Stomach (tissue), 8 donors: ENCODE measurements at regions not wholly inside any gene's neighbourhood (a gene's known extent, or its start where the extent isn't known, plus 50 kb on each side); places are given as distances from the start of the nearest gene placed in this dataset.
"Not testable (repeated sequence)": the region's sequence is repeated elsewhere in the genome, so short reads cannot be mapped to it uniquely, and the experiment has no call there.

Experiments used
- DNase-seq, 2 donors: peaks; one replicate each; pipeline versions ENCODE4 v3.0.0 to v3.0.0-alpha.2; 2013 to 2019
- H3K27ac ChIP-seq, 5 donors: fragments of 200-600 bp in 4 of 5; sonication (generic) in 4 of 5; one replicate each; pipeline ENCODE4 v1.5.1; 2013 to 2019; ENCODE audit warnings: mild to moderate bottlenecking in 1 of 5, moderate library complexity in 1 of 5
- H3K27me3 ChIP-seq, 3 donors: fragments of 200-600 bp; sonication (generic); one replicate each; pipeline ENCODE4 v1.5.1; 2017 to 2019; ENCODE audit warnings: mixed run types in 1 of 3
- H3K36me3 ChIP-seq, 4 donors: fragments of 200-600 bp; sonication (generic); 1 replicate in 3 of 4; 2 replicates in 1 of 4; pipeline ENCODE4 v1.5.1; 2016 to 2019
- H3K4me1 ChIP-seq, 4 donors: fragments of 200-600 bp; sonication (generic); one replicate each; pipeline ENCODE4 v1.5.1; 2016 to 2019
- H3K4me3 ChIP-seq, 4 donors: fragments of 200-600 bp; sonication (generic) in 3 of 4; one replicate each; pipeline ENCODE4 v1.5.1; 2016 to 2019; ENCODE audit warnings: mild to moderate bottlenecking in 1 of 4
- H3K9me3 ChIP-seq, 4 donors: fragments of 200-600 bp; sonication (generic); one replicate each; pipeline ENCODE4 v1.5.1; 2016 to 2019
- EP300 ChIP-seq: sonication (generic); formaldehyde crosslinking; IDR thresholded peaks from one replicate; pipeline ENCODE4 v1.6.1; 2017; ENCODE audit warnings: antibody characterized with exemption
- POLR2A ChIP-seq, 4 donors: fragments of 450-650 bp; IDR thresholded peaks; one replicate each; pipeline ENCODE4 v1.6.1; 2016; ENCODE audit warnings: antibody characterized with exemption in 4 of 4, control low read depth in 2 of 4, mild to moderate bottlenecking in 1 of 4, moderate library complexity in 1 of 4
- POLR2AphosphoS5 ChIP-seq, 3 donors: sonication (generic); formaldehyde crosslinking; IDR thresholded peaks; one replicate each; pipeline ENCODE4 v1.6.1; 2016; ENCODE audit warnings: antibody characterized with exemption in 3 of 3
- WGBS, 5 donors: extraction: QIAGEN DNeasy Blood & Tissue Kit in 3 of 5; methylation state at CpG; one replicate each; pipeline versions ENCODE4 v1.1.5 to v1.1.7; 2013 to 2018; 5-methylcytosine and 5-hydroxymethylcytosine counted together
- intact Hi-C: fragments of 100-400 bp; cut with DNase I; formaldehyde crosslinking; loops from one replicate; pipeline ENCODE4 v1.15.1; 2023; ENCODE audit warnings: low total_unique reads
- TF ChIP-seq, protein P1 (sequence below), 7 experiments: fragments of 450-650 bp in 4 of 7; fragments of 200-600 bp in 3 of 7; sonication (generic) in 3 of 7; IDR thresholded peaks; one replicate each; pipeline ENCODE4 v1.5.1; 2016 to 2019; ENCODE audit warnings: antibody characterized with exemption in 7 of 7, control low read depth in 2 of 7, mild to moderate bottlenecking in 1 of 7
- donor health status: healthy with polysubstance abuse.
- donor health status: Bipolar disorder and iron deficiency.
- donor health status: healthy.

DNA sequence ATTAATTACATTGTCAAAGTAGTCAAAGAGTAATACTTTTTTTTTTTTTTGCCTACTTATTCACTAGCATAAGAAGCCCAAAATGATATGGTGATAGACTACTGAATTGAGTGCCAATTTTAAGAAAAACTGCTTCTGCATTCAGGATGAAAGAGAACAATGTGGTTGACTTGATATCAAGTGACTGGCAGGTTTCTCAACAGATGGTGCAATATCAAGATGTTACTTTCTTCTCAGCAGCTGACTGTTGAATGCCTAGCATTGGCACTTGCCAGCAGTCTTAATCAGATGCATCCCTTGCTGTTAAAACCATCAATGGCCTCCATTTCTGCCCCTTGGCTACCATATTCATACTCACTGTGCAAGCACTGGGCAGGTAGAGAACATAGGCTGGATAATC is 863.2 kb downstream of the GBE1 start:
- H3K27ac ChIP-seq, result no peak overlapping the region
- H3K9me3 ChIP-seq, result peaks cover 0 to 10% (median 0%) of the 10 kb centered on the region in 4 donors
- no peak overlapping the region for H3K4me3 ChIP-seq
- H3K27me3 ChIP-seq, result no peaks in the 10 kb centered on the region
- H3K4me1 ChIP-seq, result no peaks in the 10 kb centered on the region
- intact Hi-C loops, result no loop called here
- TF ChIP-seq POLR2AphosphoS5 (IDR thresholded peaks at IDR 0.05) (no peak), POLR2A (IDR thresholded peaks at IDR 0.05) (no peak), EP300 (no peak)
- TF ChIP-seq, protein P1, sequence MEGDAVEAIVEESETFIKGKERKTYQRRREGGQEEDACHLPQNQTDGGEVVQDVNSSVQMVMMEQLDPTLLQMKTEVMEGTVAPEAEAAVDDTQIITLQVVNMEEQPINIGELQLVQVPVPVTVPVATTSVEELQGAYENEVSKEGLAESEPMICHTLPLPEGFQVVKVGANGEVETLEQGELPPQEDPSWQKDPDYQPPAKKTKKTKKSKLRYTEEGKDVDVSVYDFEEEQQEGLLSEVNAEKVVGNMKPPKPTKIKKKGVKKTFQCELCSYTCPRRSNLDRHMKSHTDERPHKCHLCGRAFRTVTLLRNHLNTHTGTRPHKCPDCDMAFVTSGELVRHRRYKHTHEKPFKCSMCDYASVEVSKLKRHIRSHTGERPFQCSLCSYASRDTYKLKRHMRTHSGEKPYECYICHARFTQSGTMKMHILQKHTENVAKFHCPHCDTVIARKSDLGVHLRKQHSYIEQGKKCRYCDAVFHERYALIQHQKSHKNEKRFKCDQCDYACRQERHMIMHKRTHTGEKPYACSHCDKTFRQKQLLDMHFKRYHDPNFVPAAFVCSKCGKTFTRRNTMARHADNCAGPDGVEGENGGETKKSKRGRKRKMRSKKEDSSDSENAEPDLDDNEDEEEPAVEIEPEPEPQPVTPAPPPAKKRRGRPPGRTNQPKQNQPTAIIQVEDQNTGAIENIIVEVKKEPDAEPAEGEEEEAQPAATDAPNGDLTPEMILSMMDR (IDR thresholded peaks at IDR 0.05), result no peak
- no peaks in the 10 kb centered on the region for H3K36me3 ChIP-seq
- no peak for DNase-seq

DNA sequence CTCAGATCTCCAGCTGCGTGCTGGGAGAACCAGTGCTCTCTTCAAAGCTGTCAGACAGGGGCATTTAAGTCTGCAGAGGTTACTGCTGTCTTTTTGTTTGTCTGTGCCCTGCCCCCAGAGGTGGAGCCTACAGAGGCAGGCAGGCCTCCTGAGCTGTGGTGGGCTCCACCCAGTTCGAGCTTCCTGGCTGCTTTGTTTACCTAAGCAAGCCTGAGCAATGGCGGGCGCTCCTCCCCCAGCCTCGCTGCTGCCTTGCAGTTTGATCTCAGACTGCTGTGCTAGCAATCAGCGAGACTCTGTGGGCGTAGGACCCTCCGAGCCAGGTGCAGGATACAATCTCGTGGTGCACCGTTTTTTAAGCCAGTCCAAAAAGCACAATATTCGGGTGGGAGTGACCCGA is 864.4 kb downstream of the GBE1 start:
- H3K36me3 ChIP-seq, H3K4me1 ChIP-seq, DNase-seq, H3K27me3 ChIP-seq, H3K4me3 ChIP-seq, intact Hi-C loops, H3K27ac ChIP-seq: not testable (repeated sequence)
- 75 to 84% (median 78%) methylated on average over 5 to 12 of the region's 12 CpGs for WGBS, 5 donors
- peaks cover 0 to 10% (median 0%) of the 10 kb centered on the region in 4 donors for H3K9me3 ChIP-seq

DNA sequence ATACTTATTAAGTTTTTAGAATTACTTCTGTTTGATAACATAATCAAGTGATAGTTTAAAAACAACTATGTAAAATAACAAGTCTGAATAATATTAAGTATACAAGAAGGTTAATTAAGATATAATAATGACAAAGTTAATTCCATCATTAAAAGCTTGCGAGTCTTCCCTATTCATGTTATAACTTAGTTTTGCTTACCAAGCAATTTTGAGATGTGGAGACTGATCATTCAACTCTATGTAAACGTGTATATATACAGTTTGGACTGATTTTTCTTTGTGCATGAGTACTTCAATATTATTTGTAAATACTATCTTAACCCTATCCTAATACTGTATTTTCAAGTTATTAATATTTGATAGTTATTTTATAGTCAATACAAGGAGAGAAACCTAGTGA is 870.9 kb downstream of the GBE1 start:
- TF ChIP-seq POLR2AphosphoS5 (IDR thresholded peaks at IDR 0.05) (no peak), EP300 (no peak), POLR2A (IDR thresholded peaks at IDR 0.05) (no peak)
- TF ChIP-seq, protein P1 (IDR thresholded peaks at IDR 0.05), result no peak
- H3K4me1 ChIP-seq, result no peaks in the 10 kb centered on the region
- DNase-seq, result no peak
- no peaks in the 10 kb centered on the region for H3K36me3 ChIP-seq
- intact Hi-C loops, result no loop called here
- H3K9me3 ChIP-seq, result no peaks in the 10 kb centered on the region
- WGBS, 5 donors, result 62 to 74% (median 63%) methylated on average over 2 of the region's 2 CpGs
- H3K27me3 ChIP-seq, result no peaks in the 10 kb centered on the region
- H3K4me3 ChIP-seq, result no peak overlapping the region
- no peak overlapping the region for H3K27ac ChIP-seq

DNA sequence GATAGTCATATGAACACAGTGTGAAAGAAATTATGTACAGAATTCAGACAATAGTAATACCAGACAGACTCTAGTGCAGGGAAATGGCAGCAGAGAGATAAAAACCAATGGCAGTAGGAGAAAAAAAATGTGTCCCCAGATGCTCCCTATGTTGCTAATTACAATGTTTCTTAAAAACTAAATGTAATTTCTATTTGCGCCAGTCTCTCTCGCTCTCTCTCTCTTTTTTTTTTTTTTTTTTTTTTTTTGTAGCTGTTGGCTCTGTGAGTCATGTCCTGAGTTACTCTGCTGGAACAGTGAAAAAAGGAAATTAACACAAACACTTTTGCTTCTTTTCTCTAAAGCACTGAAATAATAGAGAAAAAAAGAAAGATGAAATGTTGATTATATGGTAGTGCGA is 871.9 kb downstream of the GBE1 start:
- DNase-seq, result no peak
- Histone ChIP-seq H3K9me3 (no peaks in the 10 kb centered on the region), H3K27me3 (no peaks in the 10 kb centered on the region), H3K27ac (no peak overlapping the region), H3K4me1 (no peaks in the 10 kb centered on the region), H3K36me3 (no peaks in the 10 kb centered on the region), H3K4me3 (no peak overlapping the region)
- 54 to 85% (median 63%) methylated on average over 3 of the region's 3 CpGs for WGBS, 5 donors
- TF ChIP-seq POLR2A (IDR thresholded peaks at IDR 0.05), result no peak
- TF ChIP-seq EP300, result no peak
- TF ChIP-seq, protein P1 (IDR thresholded peaks at IDR 0.05), result no peak
- TF ChIP-seq POLR2AphosphoS5 (IDR thresholded peaks at IDR 0.05), result no peak
- intact Hi-C loops, result no loop called here

DNA sequence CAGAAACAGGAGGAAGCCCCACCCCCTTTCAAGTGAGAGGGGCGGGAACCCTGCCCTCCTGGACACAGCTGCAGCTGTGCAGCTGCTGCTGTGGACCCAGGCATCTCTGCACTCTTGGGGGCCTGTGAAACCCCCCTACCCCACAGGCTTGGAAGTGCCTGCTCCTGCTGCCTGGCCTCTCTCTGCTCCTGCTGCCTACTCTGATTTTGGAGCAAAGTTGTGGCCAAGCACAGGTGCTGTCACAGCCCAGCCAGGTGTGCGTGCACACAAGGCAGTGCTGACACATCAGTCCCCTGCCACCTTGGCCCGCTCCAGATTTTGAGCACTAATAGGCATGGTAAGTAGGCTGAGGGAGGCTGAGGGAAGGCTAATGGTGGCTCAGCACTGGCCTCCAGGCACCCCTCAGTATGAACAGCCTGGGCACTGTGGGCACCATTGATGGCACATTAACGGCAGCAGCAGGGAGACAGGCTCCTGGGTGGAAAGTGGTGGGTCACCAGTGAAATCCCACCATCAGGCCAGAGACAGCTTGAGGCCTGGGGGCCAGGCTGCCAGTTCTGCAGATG is 890.9 kb downstream of the GBE1 start:
- Histone ChIP-seq H3K27ac (no peak overlapping the region), H3K9me3 (peaks cover 0 to 14% (median 3%) of the 10 kb centered on the region in 4 donors), H3K27me3 (no peaks in the 10 kb centered on the region), H3K4me1 (no peaks in the 10 kb centered on the region), H3K4me3 (no peak overlapping the region), H3K36me3 (no peaks in the 10 kb centered on the region)
- intact Hi-C loops, result no loop called here
- TF ChIP-seq POLR2AphosphoS5 (IDR thresholded peaks at IDR 0.05) (no peak), POLR2A (IDR thresholded peaks at IDR 0.05) (no peak), EP300 (no peak)
- TF ChIP-seq, protein P1 (IDR thresholded peaks at IDR 0.05), result no peak
- no peak for DNase-seq
- 83 to 90% (median 87%) methylated on average over 3 to 4 of the region's 4 CpGs for WGBS, 5 donors
